AG10803 (cell line): ENCODE measurements at regions not wholly inside any gene's neighbourhood (a gene's known extent, or its start where the extent isn't known, plus 50 kb on each side); places are given as distances from the start of the nearest gene placed in this dataset.

Experiments used
- DNase-seq: peaks from one replicate; pipeline ENCODE4 v3.0.0; 2010; ENCODE audit warnings: low read depth
- H3K4me3 ChIP-seq: 2 replicates; pipeline ENCODE4 v1.5.1; 2011; ENCODE audit warnings: mild to moderate bottlenecking, low read length, control low read depth
- CTCF ChIP-seq: conservative IDR thresholded peaks from 2 replicates; pipeline ENCODE4 v1.5.1; 2011; ENCODE audit warnings: mild to moderate bottlenecking, low read length, control low read depth, inconsistent platforms

- no peak for TF ChIP-seq CTCF
- DNase-seq, result peak; percentile 57
- H3K4me3 ChIP-seq, result no peak overlapping the region
Observed at GRCh38 chr11:115682101-115682500, 177.9 kb upstream of the CADM1 start.

GRCh38 chr11:115679945-115680344 is 175.7 kb upstream of the CADM1 start:
- no peak for DNase-seq
- no peak overlapping the region for H3K4me3 ChIP-seq
- no peak for TF ChIP-seq CTCF

- H3K4me3 ChIP-seq, result no peak overlapping the region
- no peak for TF ChIP-seq CTCF
- no peak for DNase-seq
Observed at GRCh38 chr11:115678942-115679341, 174.7 kb upstream of the CADM1 start.

- no peak for TF ChIP-seq CTCF
- H3K4me3 ChIP-seq, result no peak overlapping the region
- no peak for DNase-seq
Observed at GRCh38 chr11:115677190-115677589, 173.0 kb upstream of the CADM1 start.

GRCh38 chr11:115676768-115677167 is 172.6 kb upstream of the CADM1 start:
- no peak overlapping the region for H3K4me3 ChIP-seq
- DNase-seq, result peak; percentile 80
- no peak for TF ChIP-seq CTCF

- no peak for DNase-seq
- H3K4me3 ChIP-seq, result no peak overlapping the region
- no peak for TF ChIP-seq CTCF
Observed at GRCh38 chr11:115676206-115676605, 172.0 kb upstream of the CADM1 start.

GRCh38 chr11:115674937-115675544 is 170.8 kb upstream of the CADM1 start:
- no peak overlapping the region for H3K4me3 ChIP-seq
- no peak for TF ChIP-seq CTCF
- no peak for DNase-seq
